ENCODE measurements at regions not wholly inside any gene's neighbourhood (a gene's known extent, or its start where the extent isn't known, plus 50 kb on each side); places are given as distances from the start of the nearest gene placed in this dataset.

- TF ChIP-seq CTCF (IDR thresholded peaks at IDR 0.05) (no peak), POLR2A (IDR thresholded peaks at IDR 0.05) (no peak), EP300 (IDR thresholded peaks at IDR 0.05) (no peak)
Measured at GRCh38 chr3:162171970-162172369, 675.4 kb downstream of the OTOL1 start.

All from gastroesophageal sphincter (tissue), 3 donors.